H1 (cell line): ENCODE measurements at regions not wholly inside any gene's neighbourhood (a gene's known extent, or its start where the extent isn't known, plus 50 kb on each side); places are given as distances from the start of the nearest gene placed in this dataset.

Experiments used
- ASH2L ChIP-seq: fragments of 200-600, 300-600 bp; sonication (generic); IDR thresholded peaks from one replicate; pipeline ENCODE4 v1.7.1; 2017; ENCODE audit warnings: low read length
- CBX8 ChIP-seq: fragments of 300-800, 300-1000 bp; sonication (generic); IDR thresholded peaks from 2 replicates; pipeline ENCODE4 v1.7.1; 2016; ENCODE audit warnings: low read depth, low read length, borderline replicate concordance
- JUND ChIP-seq: IDR thresholded peaks from 2 replicates; pipeline ENCODE4 v1.6.1; 2011; ENCODE audit warnings: mild to moderate bottlenecking, improper control_type of control experiment, low read length
- KDM1A ChIP-seq: fragments of 200-600, 300-600 bp; sonication (generic); IDR thresholded peaks from 2 replicates; pipeline ENCODE4 v1.7.1; 2016; ENCODE audit warnings: mild to moderate bottlenecking, low read length, borderline replicate concordance
- RAD21 ChIP-seq, 2 experiments: IDR thresholded peaks in 1 of 2; conservative IDR thresholded peaks in 1 of 2; 2 replicates each; pipeline ENCODE4 v1.6.1; 2011; ENCODE audit warnings: low read depth in 2 of 2, low read length in 2 of 2, improper control_type of control experiment in 1 of 2, inconsistent platforms in 1 of 2, mild to moderate bottlenecking in 1 of 2, moderate library complexity in 1 of 2
- TBP ChIP-seq: IDR thresholded peaks from 2 replicates; pipeline ENCODE4 v1.6.1; 2011; ENCODE audit warnings: low read depth, low read length, improper control_type of control experiment
- TCF12 ChIP-seq: IDR thresholded peaks from 2 replicates; pipeline ENCODE4 v1.6.1; 2011; ENCODE audit warnings: low read depth, mild to moderate bottlenecking, low read length

- TF ChIP-seq CBX8, result no peak
- TF ChIP-seq ASH2L, result no peak
- no peak for TF ChIP-seq RAD21 (IDR thresholded peaks at IDR 0.05 in 1 of 2, conservative IDR thresholded peaks at IDR 0.05 in 1 of 2; ENCODE audit: low read depth in 2 of 2, low read length in 2 of 2)
- no peak for TF ChIP-seq TCF12
- TF ChIP-seq TBP, result no peak
- TF ChIP-seq JUND, result no peak
- no peak for TF ChIP-seq KDM1A
- TF ChIP-seq, all 59 proteins: peak for 0
Measured at GRCh38 chr1:68994096-68994495, 497.2 kb upstream of the DEPDC1 start (continued).
